ENCODE measurements at regions not wholly inside any gene's neighbourhood (a gene's known extent, or its start where the extent isn't known, plus 50 kb on each side); places are given as distances from the start of the nearest gene placed in this dataset.

DNA sequence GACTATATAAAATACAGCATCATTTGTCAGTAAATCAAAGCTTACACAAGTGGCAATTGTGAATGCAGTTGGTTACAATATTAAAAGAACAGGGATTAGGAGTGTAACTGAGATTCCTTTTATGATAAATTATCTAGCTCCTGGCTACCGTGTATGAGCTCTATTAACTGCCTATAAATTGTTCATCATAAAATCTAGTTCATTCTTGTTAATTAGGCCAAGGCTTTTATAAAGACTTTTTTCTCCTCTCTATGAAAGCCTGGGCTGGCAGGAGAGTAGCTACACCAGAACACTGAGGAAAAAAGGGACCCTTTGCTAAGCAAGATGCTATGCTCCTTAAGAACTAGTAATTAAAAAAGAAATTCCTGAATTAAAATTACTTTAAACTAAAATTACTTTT lies 132.4 kb upstream of the MEF2C start:
- BruUV-seq (replicated peaks), result no TSS peak
- no peaks in the 10 kb centered on the region for H3K4me1 ChIP-seq (ENCODE audit: control insufficient read depth, extremely low read depth, insufficient read depth, low read length)
- POLR2A ChIA-PET, result no interaction called here
- H3K27ac ChIP-seq (ENCODE audit: insufficient read depth, low read depth, low read length), result no peak overlapping the region
- no peaks in the 10 kb centered on the region for H3K27me3 ChIP-seq (ENCODE audit: control insufficient read depth in 2 of 2, insufficient read depth in 2 of 2, low read length in 2 of 2)
- no peaks in the 10 kb centered on the region for H3K79me2 ChIP-seq (ENCODE audit: control insufficient read depth, insufficient read depth, low read length)
- FAIRE-seq, result no peak
- no peak overlapping the region for H3K9ac ChIP-seq (replicated peaks; ENCODE audit: extremely low read depth, insufficient read depth, low read length)
- TF ChIP-seq POLR2AphosphoS5 (IDR thresholded peaks at IDR 0.05; ENCODE audit: insufficient read depth, low read depth, low read length) (no peak), JUN (IDR thresholded peaks at IDR 0.05; ENCODE audit: borderline replicate concordance, insufficient read depth, insufficient read length, low read depth) (no peak), EZH2 (IDR thresholded peaks at IDR 0.05; ENCODE audit: borderline replicate concordance, low read depth, low read length, severe bottlenecking) (no peak), MYC (IDR thresholded peaks at IDR 0.05; ENCODE audit: low read depth, low read length) (no peak), FOS (IDR thresholded peaks at IDR 0.05; ENCODE audit: borderline replicate concordance, insufficient read depth, low read length) (no peak), CTCF (IDR thresholded peaks at IDR 0.05; ENCODE audit: extremely low read depth in 1 of 2, insufficient read depth in 1 of 2, low read depth in 1 of 2, low read length in 2 of 2) (no peak), GATA2 (IDR thresholded peaks at IDR 0.05; ENCODE audit: insufficient read depth, insufficient read length, low read depth, low read length) (no peak), POLR2A (IDR thresholded peaks at IDR 0.05; ENCODE audit: low read depth, low read length) (no peak)
- TF ChIP-seq, protein P1, sequence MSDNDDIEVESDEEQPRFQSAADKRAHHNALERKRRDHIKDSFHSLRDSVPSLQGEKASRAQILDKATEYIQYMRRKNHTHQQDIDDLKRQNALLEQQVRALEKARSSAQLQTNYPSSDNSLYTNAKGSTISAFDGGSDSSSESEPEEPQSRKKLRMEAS (IDR thresholded peaks at IDR 0.05; ENCODE audit: insufficient read depth, insufficient read length), result no peak
- CTCF ChIA-PET, result no interaction called here
- no peak overlapping the region for H3K4me2 ChIP-seq (ENCODE audit: insufficient read depth, low read length)
- no peaks in the 10 kb centered on the region for H3K9me3 ChIP-seq (replicated peaks; ENCODE audit: control insufficient read depth, insufficient read depth, low read length)
- no peak for DNase-seq (ENCODE audit: low read depth, low spot score)
- intact Hi-C loops (cut with micrococcal nuclease) (no loop called here), dilution Hi-C loops (cut with MboI; ENCODE audit: extremely low pct_ligation_motif_present, low sequenced_read_pairs) (no loop called here)
- no peak overlapping the region for H3K4me3 ChIP-seq (replicated peaks in 1 of 3; ENCODE audit: insufficient read depth in 1 of 3, low read depth in 1 of 3, low read length in 3 of 3)
- H3K9me1 ChIP-seq (replicated peaks; ENCODE audit: control insufficient read depth, extremely low read depth, insufficient read depth, low read length), result no peaks in the 10 kb centered on the region
- H3K36me3 ChIP-seq (ENCODE audit: control insufficient read depth in 2 of 2, extremely low read depth in 1 of 2, insufficient read depth in 2 of 2, low read length in 2 of 2), result no peaks in the 10 kb centered on the region
- no peak overlapping the region for H2AFZ ChIP-seq (ENCODE audit: low read depth, low read length)
- no peaks in the 10 kb centered on the region for H4K20me1 ChIP-seq (replicated peaks; ENCODE audit: control insufficient read depth, extremely low read depth, insufficient read depth, low read length)

All from endothelial cell of umbilical vein (primary cell).